CD4-positive, alpha-beta T cell (primary cell): ENCODE measurements at regions not wholly inside any gene's neighbourhood (a gene's known extent, or its start where the extent isn't known, plus 50 kb on each side); places are given as distances from the start of the nearest gene placed in this dataset.

Experiments
- ATAC-seq: fragments of 200-7000 bp; cut with Tn5 transposase; one replicate; pipeline ENCODE4 v1.10.0; 2022; ENCODE audit warnings: mild to moderate bottlenecking; ENCODE audit not compliant: poor library complexity
- CTCF ChIA-PET: fragments of 350-600 bp; sonication (Branson Sonifier 250); formaldehyde crosslinking; loops from one replicate; lab custom pipeline; 2021; ENCODE audit warnings: antibody characterized with exemption, inconsistent platforms; lab: Charles Lee
- POLR2A ChIA-PET: fragments of 350-600 bp; sonication (Branson Sonifier 250); formaldehyde crosslinking; loops from one replicate; lab custom pipeline; 2021; ENCODE audit warnings: antibody characterized with exemption, inconsistent platforms; lab: Charles Lee
- DNase-seq, 14 experiments: peaks; one replicate each; pipeline ENCODE4 v3.0.0-alpha.2; 2013 to 2020; ENCODE audit warnings: mixed read lengths in 2 of 14
- H3K27ac ChIP-seq, 2 donors: one replicate each; pipeline versions ENCODE4 v1.5.1 to v1.7.0; 2013; ENCODE audit warnings: low read length in 2 of 2, low read depth in 1 of 2, mild to moderate bottlenecking in 1 of 2
- H3K27me3 ChIP-seq, 2 experiments: 1 replicate in 1 of 2; 2 replicates in 1 of 2; pipeline versions ENCODE4 v1.6.1 to v1.7.0; 2013; ENCODE audit warnings: low read length in 2 of 2, control low read depth in 1 of 2, mild to moderate bottlenecking in 1 of 2, moderate library complexity in 1 of 2; ENCODE audit not compliant: insufficient read depth in 2 of 2, control insufficient read depth in 1 of 2
- H3K36me3 ChIP-seq: one replicate; pipeline ENCODE4 v1.6.1; 2013; ENCODE audit warnings: low read length, control low read depth; ENCODE audit not compliant: insufficient read depth
- H3K4me1 ChIP-seq: one replicate; pipeline ENCODE4 v1.6.1; 2013; ENCODE audit warnings: low read length, control low read depth; ENCODE audit not compliant: insufficient read depth
- H3K4me3 ChIP-seq: one replicate; pipeline ENCODE4 v1.5.1; 2013; ENCODE audit warnings: mild to moderate bottlenecking, low read length, moderate library complexity
- H3K9me3 ChIP-seq, 2 experiments: 1 replicate in 1 of 2; 2 replicates in 1 of 2; pipeline versions ENCODE4 v1.6.1 to v1.7.0; 2013; ENCODE audit warnings: low read length in 2 of 2, mild to moderate bottlenecking in 2 of 2, control low read depth in 1 of 2, moderate library complexity in 1 of 2; ENCODE audit not compliant: control insufficient read depth in 1 of 2, insufficient read depth in 1 of 2
- H3K27ac Mint-ChIP-seq: one replicate; pipeline ENCODE4 v1.8.0; 2020; ENCODE audit warnings: mixed read lengths
- H3K27me3 Mint-ChIP-seq: one replicate; pipeline ENCODE4 v1.8.0; 2021; ENCODE audit warnings: mixed read lengths
- H3K36me3 Mint-ChIP-seq: one replicate; pipeline ENCODE4 v1.8.0; 2021; ENCODE audit warnings: low read depth, mixed read lengths
- H3K4me1 Mint-ChIP-seq: one replicate; pipeline ENCODE4 v1.8.0; 2021; ENCODE audit warnings: low read depth, mixed read lengths
- H3K4me3 Mint-ChIP-seq: one replicate; pipeline ENCODE4 v1.8.0; 2020; ENCODE audit warnings: mild to moderate bottlenecking, mixed read lengths
- H3K9me3 Mint-ChIP-seq: one replicate; pipeline ENCODE4 v1.8.0; 2020; ENCODE audit warnings: mixed read lengths
- intact Hi-C, 2 experiments: fragments of 100-400 bp; cut with DNase I in 1 of 2; cut with micrococcal nuclease in 1 of 2; formaldehyde crosslinking; loops; one replicate each; pipeline versions ENCODE4 v1.15.1 to v1.9.0; 2023 to 2025; cut with DNase I, micrococcal nuclease
- TF ChIP-seq, protein P1 (sequence below): fragments of 200-600 bp; IDR thresholded peaks from one replicate; pipeline ENCODE4 v1.8.0; 2022; ENCODE audit warnings: antibody characterized with exemption, mild to moderate bottlenecking

GRCh38 chr1:14372526-14372925 lies 226.0 kb upstream of the KAZN start:
- no peaks in the 10 kb centered on the region for H3K9me3 ChIP-seq
- H3K27ac Mint-ChIP-seq, result no peak overlapping the region
- peaks cover 0 to 2% of the 10 kb centered on the region in 2 experiments for H3K27me3 ChIP-seq
- no peak overlapping the region for H3K4me3 ChIP-seq
- no peak overlapping the region for H3K27ac ChIP-seq
- no peak overlapping the region for H3K4me3 Mint-ChIP-seq
- intact Hi-C loops, result no loop called here
- H3K36me3 ChIP-seq, result no peaks in the 10 kb centered on the region
- POLR2A ChIA-PET, result no interaction called here
- no peaks in the 10 kb centered on the region for H3K4me1 Mint-ChIP-seq
- ATAC-seq (no peak), DNase-seq (no peak)
- H3K36me3 Mint-ChIP-seq, result no peaks in the 10 kb centered on the region
- H3K9me3 Mint-ChIP-seq, result no peaks in the 10 kb centered on the region
- peaks cover 22% of the 10 kb centered on the region for H3K27me3 Mint-ChIP-seq
- H3K4me1 ChIP-seq, result no peaks in the 10 kb centered on the region
- CTCF ChIA-PET, result no interaction called here
- TF ChIP-seq, protein P1, sequence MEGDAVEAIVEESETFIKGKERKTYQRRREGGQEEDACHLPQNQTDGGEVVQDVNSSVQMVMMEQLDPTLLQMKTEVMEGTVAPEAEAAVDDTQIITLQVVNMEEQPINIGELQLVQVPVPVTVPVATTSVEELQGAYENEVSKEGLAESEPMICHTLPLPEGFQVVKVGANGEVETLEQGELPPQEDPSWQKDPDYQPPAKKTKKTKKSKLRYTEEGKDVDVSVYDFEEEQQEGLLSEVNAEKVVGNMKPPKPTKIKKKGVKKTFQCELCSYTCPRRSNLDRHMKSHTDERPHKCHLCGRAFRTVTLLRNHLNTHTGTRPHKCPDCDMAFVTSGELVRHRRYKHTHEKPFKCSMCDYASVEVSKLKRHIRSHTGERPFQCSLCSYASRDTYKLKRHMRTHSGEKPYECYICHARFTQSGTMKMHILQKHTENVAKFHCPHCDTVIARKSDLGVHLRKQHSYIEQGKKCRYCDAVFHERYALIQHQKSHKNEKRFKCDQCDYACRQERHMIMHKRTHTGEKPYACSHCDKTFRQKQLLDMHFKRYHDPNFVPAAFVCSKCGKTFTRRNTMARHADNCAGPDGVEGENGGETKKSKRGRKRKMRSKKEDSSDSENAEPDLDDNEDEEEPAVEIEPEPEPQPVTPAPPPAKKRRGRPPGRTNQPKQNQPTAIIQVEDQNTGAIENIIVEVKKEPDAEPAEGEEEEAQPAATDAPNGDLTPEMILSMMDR, result no peak

DNA sequence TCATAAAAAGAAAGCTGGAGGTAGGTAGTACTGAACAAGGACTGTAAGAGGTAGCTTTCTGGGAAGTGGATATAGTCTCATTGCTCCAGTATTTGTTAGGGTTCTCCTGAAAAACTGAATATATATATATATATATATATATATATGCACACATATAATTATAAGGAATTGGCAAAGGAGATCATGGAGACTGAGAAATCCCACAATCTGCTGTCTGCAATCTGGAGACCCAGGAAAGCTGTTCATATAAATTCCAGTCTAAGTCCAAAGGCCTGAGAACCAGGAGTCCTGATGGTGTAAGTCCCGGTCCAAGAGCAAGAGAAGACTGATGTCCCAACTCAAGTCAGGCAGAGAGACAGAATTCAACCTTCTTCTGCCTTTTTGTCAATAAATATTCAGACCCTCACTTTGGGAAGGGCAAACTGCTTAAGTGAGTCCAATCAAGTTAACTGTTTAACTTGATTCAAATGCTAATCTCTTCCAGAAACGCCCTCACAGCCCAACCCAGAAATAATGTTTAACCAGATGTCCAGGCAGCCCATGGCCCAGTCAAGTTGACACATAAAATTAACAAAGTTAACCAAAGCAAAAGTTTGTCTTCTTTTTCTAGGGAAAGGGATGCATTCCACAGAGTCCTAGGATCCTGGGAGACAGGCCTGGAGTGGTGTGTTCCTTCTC lies 225.3 kb upstream of the KAZN start:
- peaks cover 22% of the 10 kb centered on the region for H3K27me3 Mint-ChIP-seq
- no peak for ATAC-seq

GRCh38 chr1:14375226-14375625 lies 223.3 kb upstream of the KAZN start:
- no peaks in the 10 kb centered on the region for H3K36me3 Mint-ChIP-seq
- POLR2A ChIA-PET, result no interaction called here
- no peaks in the 10 kb centered on the region for H3K4me1 Mint-ChIP-seq
- CTCF ChIA-PET, result no interaction called here
- Histone ChIP-seq H3K36me3 (no peaks in the 10 kb centered on the region), H3K4me1 (no peaks in the 10 kb centered on the region), H3K9me3 (peaks cover 5 to 11% of the 10 kb centered on the region in 2 experiments), H3K27ac (no peak overlapping the region), H3K27me3 (peaks cover 0 to 2% of the 10 kb centered on the region in 2 experiments), H3K4me3 (no peak overlapping the region)
- TF ChIP-seq, protein P1, result no peak
- H3K9me3 Mint-ChIP-seq, result no peaks in the 10 kb centered on the region
- no peak for ATAC-seq
- no peak overlapping the region for H3K27ac Mint-ChIP-seq
- no peak for DNase-seq
- peaks cover 12% of the 10 kb centered on the region for H3K27me3 Mint-ChIP-seq
- intact Hi-C loops, result no loop called here
- H3K4me3 Mint-ChIP-seq, result no peak overlapping the region

More for the DNA sequence above, 225.3 kb upstream of the KAZN start:
- no peak overlapping the region for H3K4me3 Mint-ChIP-seq
- no peak for DNase-seq
- Histone ChIP-seq H3K9me3 (no peaks in the 10 kb centered on the region), H3K4me1 (no peaks in the 10 kb centered on the region), H3K27me3 (peaks cover 0 to 2% of the 10 kb centered on the region in 2 experiments), H3K4me3 (no peak overlapping the region), H3K36me3 (no peaks in the 10 kb centered on the region), H3K27ac (no peak overlapping the region)
- no peaks in the 10 kb centered on the region for H3K9me3 Mint-ChIP-seq
- H3K4me1 Mint-ChIP-seq, result no peaks in the 10 kb centered on the region
- intact Hi-C loops, result no loop called here
- no peaks in the 10 kb centered on the region for H3K36me3 Mint-ChIP-seq
- ChIA-PET POLR2A (no interaction called here), CTCF (no interaction called here)
- H3K27ac Mint-ChIP-seq, result no peak overlapping the region
- TF ChIP-seq, protein P1, result no peak
